HT-29 (cell line): ENCODE measurements at regions not wholly inside any gene's neighbourhood (a gene's known extent, or its start where the extent isn't known, plus 50 kb on each side); places are given as distances from the start of the nearest gene placed in this dataset.

Experiments used
- DNase-seq: peaks from one replicate; pipeline ENCODE4 v3.0.0-alpha.2; 2015; ENCODE audit warnings: low spot score

- no peak for DNase-seq
Measured at GRCh38 chr1:68378296-68379084, 71.3 kb downstream of the RPE65 start.

- no peak for DNase-seq
Measured at GRCh38 chr1:68377098-68377497, 72.7 kb downstream of the RPE65 start.

- DNase-seq = no peak
Measured at GRCh38 chr1:68376441-68376840, 73.3 kb downstream of the RPE65 start.

GRCh38 chr1:68375919-68376318, 73.8 kb downstream of the RPE65 start:
- DNase-seq = no peak

- no peak for DNase-seq
Measured at GRCh38 chr1:68373173-68373572, 76.6 kb downstream of the RPE65 start.

- no peak for DNase-seq
Measured at GRCh38 chr1:68372487-68372886, 77.3 kb downstream of the RPE65 start.

GRCh38 chr1:68370101-68370915, 79.4 kb downstream of the RPE65 start:
- DNase-seq = no peak

- DNase-seq = no peak
Measured at GRCh38 chr1:68366572-68366971, 83.2 kb downstream of the RPE65 start.

- DNase-seq = no peak
Measured at GRCh38 chr1:68365709-68366382, 83.9 kb downstream of the RPE65 start.

GRCh38 chr1:68363339-68363738, 86.4 kb downstream of the RPE65 start:
- DNase-seq = no peak

GRCh38 chr1:68361346-68361910, 88.3 kb downstream of the RPE65 start:
- DNase-seq = no peak

GRCh38 chr1:68359045-68359444, 90.7 kb downstream of the RPE65 start:
- no peak for DNase-seq

GRCh38 chr1:68358439-68358838, 91.3 kb downstream of the RPE65 start:
- no peak for DNase-seq

GRCh38 chr1:68355614-68356013, 94.1 kb downstream of the RPE65 start:
- DNase-seq = no peak

GRCh38 chr1:68352202-68352601, 97.6 kb downstream of the RPE65 start:
- DNase-seq = no peak

GRCh38 chr1:68347415-68347814, 102.3 kb downstream of the RPE65 start:
- DNase-seq = no peak

GRCh38 chr1:68346188-68346808, 103.5 kb downstream of the RPE65 start:
- DNase-seq = peak; percentile 51

- DNase-seq = no peak
Measured at GRCh38 chr1:68344208-68344607, 105.5 kb downstream of the RPE65 start.

GRCh38 chr1:68340951-68341350, 108.6 kb upstream of the WLS start:
- no peak for DNase-seq

GRCh38 chr1:68339505-68339904, 107.2 kb upstream of the WLS start:
- no peak for DNase-seq

GRCh38 chr1:68338081-68338480, 105.8 kb upstream of the WLS start:
- no peak for DNase-seq

- no peak for DNase-seq
Measured at GRCh38 chr1:68332041-68332440, 99.7 kb upstream of the WLS start.
